ENCODE measurements at regions not wholly inside any gene's neighbourhood (a gene's known extent, or its start where the extent isn't known, plus 50 kb on each side); places are given as distances from the start of the nearest gene placed in this dataset.

DNA sequence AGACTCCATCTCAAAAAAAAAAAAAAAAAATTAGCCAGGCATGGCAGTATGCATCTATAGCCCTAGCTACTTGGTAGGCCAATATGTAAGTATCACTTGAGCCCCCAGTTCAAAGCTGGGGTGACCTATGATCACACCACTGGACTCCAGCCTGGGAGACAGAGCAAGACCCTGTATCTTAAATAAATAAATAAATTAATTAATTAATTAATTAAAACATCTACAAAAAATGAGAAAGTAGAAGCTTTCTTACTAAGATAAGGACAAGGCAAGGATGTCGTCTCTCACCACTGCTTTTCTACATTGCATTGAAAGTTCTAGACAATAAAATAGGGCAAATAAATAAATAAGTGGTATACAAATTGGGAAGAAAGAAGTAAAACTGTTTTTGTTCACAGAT is 134.3 kb upstream of the CARMIL1 start:
- TF ChIP-seq JUND (IDR thresholded peaks at IDR 0.05) (no peak), CTCF (IDR thresholded peaks at IDR 0.05; ENCODE audit: low read depth, low read length, missing input control) (no peak), ZBTB33 (IDR thresholded peaks at IDR 0.05) (no peak), EGR1 (IDR thresholded peaks at IDR 0.05; ENCODE audit: low read depth in 2 of 2) (no peak), RXRA (IDR thresholded peaks at IDR 0.05) (no peak), FOXA2 (IDR thresholded peaks at IDR 0.05) (no peak), HNF4A (conservative IDR thresholded peaks at IDR 0.05) (no peak), NR2F2 (IDR thresholded peaks at IDR 0.05) (no peak), REST (IDR thresholded peaks at IDR 0.05) (no peak), TAF1 (conservative IDR thresholded peaks at IDR 0.05) (no peak), RAD21 (IDR thresholded peaks at IDR 0.05) (no peak), GABPA (IDR thresholded peaks at IDR 0.05 in 1 of 2, conservative IDR thresholded peaks at IDR 0.05 in 1 of 2) (no peak), FOXA1 (IDR thresholded peaks at IDR 0.05) (no peak), YY1 (IDR thresholded peaks at IDR 0.05) (no peak), HNF4G (IDR thresholded peaks at IDR 0.05) (no peak), SP1 (IDR thresholded peaks at IDR 0.05) (no peak)
- TF ChIP-seq, protein P1, sequence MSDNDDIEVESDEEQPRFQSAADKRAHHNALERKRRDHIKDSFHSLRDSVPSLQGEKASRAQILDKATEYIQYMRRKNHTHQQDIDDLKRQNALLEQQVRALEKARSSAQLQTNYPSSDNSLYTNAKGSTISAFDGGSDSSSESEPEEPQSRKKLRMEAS (IDR thresholded peaks at IDR 0.05) = no peak
- TF ChIP-seq, protein P2, sequence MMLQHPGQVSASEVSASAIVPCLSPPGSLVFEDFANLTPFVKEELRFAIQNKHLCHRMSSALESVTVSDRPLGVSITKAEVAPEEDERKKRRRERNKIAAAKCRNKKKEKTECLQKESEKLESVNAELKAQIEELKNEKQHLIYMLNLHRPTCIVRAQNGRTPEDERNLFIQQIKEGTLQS (IDR thresholded peaks at IDR 0.05) = no peak
- Histone ChIP-seq H3K9me3 (ENCODE audit: control insufficient read depth in 4 of 4, low read length in 3 of 4) (peaks cover 0 to 3% (median under 1%) of the 10 kb centered on the region in 4 donors), H3K4me3 (ENCODE audit: low read depth in 1 of 3, low read length in 3 of 3) (no peak overlapping the region), H3K27me3 (ENCODE audit: control insufficient read depth in 4 of 4, insufficient read depth in 4 of 4, low read length in 3 of 4) (no peaks in the 10 kb centered on the region), H3K36me3 (ENCODE audit: control insufficient read depth in 4 of 4, insufficient read depth in 3 of 4, low read depth in 1 of 4, low read length in 3 of 4) (no peaks in the 10 kb centered on the region), H3K9ac (ENCODE audit: low read depth in 1 of 2, low read length in 2 of 2) (no peak overlapping the region), H3K27ac (ENCODE audit: low read depth in 1 of 2, low read length in 2 of 2) (no peak overlapping the region), H3K4me1 (ENCODE audit: control insufficient read depth in 4 of 4, insufficient read depth in 4 of 4, low read length in 3 of 4) (no peaks in the 10 kb centered on the region)
- DNase-seq (ENCODE audit: low spot score) = no peak
- 97% methylated on average over 1 of the region's 1 CpG for WGBS

Data from liver (tissue), 8 donors.